Testis (tissue), 2 donors: ENCODE measurements at regions not wholly inside any gene's neighbourhood (a gene's known extent, or its start where the extent isn't known, plus 50 kb on each side); places are given as distances from the start of the nearest gene placed in this dataset.

ENCODE experiments used
- POLR2A ChIP-seq: fragments of 450-650 bp; IDR thresholded peaks from one replicate; pipeline ENCODE4 v1.6.1; 2017; ENCODE audit warnings: antibody characterized with exemption, mild to moderate bottlenecking, moderate library complexity
- TF ChIP-seq, protein P1 (sequence below), 3 experiments: fragments of 450-650 bp in 2 of 3; fragments of 200-600 bp in 1 of 3; sonication (generic) in 1 of 3; IDR thresholded peaks; one replicate each; pipeline ENCODE4 v1.5.1; 2016 to 2019; ENCODE audit warnings: antibody characterized with exemption in 3 of 3, mild to moderate bottlenecking in 2 of 3, moderate library complexity in 1 of 3

GRCh38 chrX:150014525-150014924, 76.2 kb upstream of the EOLA2 start:
- TF ChIP-seq POLR2A, result no peak
- TF ChIP-seq, protein P1, sequence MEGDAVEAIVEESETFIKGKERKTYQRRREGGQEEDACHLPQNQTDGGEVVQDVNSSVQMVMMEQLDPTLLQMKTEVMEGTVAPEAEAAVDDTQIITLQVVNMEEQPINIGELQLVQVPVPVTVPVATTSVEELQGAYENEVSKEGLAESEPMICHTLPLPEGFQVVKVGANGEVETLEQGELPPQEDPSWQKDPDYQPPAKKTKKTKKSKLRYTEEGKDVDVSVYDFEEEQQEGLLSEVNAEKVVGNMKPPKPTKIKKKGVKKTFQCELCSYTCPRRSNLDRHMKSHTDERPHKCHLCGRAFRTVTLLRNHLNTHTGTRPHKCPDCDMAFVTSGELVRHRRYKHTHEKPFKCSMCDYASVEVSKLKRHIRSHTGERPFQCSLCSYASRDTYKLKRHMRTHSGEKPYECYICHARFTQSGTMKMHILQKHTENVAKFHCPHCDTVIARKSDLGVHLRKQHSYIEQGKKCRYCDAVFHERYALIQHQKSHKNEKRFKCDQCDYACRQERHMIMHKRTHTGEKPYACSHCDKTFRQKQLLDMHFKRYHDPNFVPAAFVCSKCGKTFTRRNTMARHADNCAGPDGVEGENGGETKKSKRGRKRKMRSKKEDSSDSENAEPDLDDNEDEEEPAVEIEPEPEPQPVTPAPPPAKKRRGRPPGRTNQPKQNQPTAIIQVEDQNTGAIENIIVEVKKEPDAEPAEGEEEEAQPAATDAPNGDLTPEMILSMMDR (IDR thresholded peaks at IDR 0.05), result no peak
